Neural crest cell (in vitro differentiated cells): ENCODE measurements at regions not wholly inside any gene's neighbourhood (a gene's known extent, or its start where the extent isn't known, plus 50 kb on each side); places are given as distances from the start of the nearest gene placed in this dataset.
A peak's percentile ranks its signal among the peaks of the same experiment; 100 is the strongest.

ENCODE experiments used
- DNase-seq: peaks from one replicate; pipeline ENCODE4 v3.0.0; 2021; ENCODE audit warnings: low read depth, mixed read lengths, low spot score
- H3K27ac Mint-ChIP-seq: one replicate; pipeline ENCODE4 v1.8.0; 2021; ENCODE audit warnings: mild to moderate bottlenecking, mixed read lengths; ENCODE audit not compliant: unreplicated experiment
- H3K27me3 Mint-ChIP-seq: 2 replicates; pipeline ENCODE4 v1.8.0; 2021; ENCODE audit warnings: low read depth, mild to moderate bottlenecking, mixed read lengths
- H3K36me3 Mint-ChIP-seq: 2 replicates; pipeline ENCODE4 v1.8.0; 2021; ENCODE audit warnings: low read depth, mild to moderate bottlenecking, mixed read lengths
- H3K4me1 Mint-ChIP-seq: 2 replicates; pipeline ENCODE4 v1.8.0; 2021; ENCODE audit warnings: mixed read lengths
- H3K4me3 Mint-ChIP-seq: one replicate; pipeline ENCODE4 v1.8.0; 2021; ENCODE audit warnings: mild to moderate bottlenecking, mixed read lengths
- H3K9me3 Mint-ChIP-seq: 2 replicates; pipeline ENCODE4 v1.8.0; 2021; ENCODE audit warnings: mixed read lengths
- CTCF ChIP-seq: fragments of 200-600 bp; sonication (generic); conservative IDR thresholded peaks from 2 replicates; pipeline ENCODE4 v1.5.0; 2021; ENCODE audit warnings: antibody characterized with exemption, mild to moderate bottlenecking

GRCh38 chr20:20797521-20798310 lies 85.3 kb upstream of the RALGAPA2 start:
- no peak for TF ChIP-seq CTCF
- Mint-ChIP-seq H3K4me1 (peaks cover 34% of the 10 kb centered on the region), H3K27me3 (peaks cover 10% of the 10 kb centered on the region), H3K9me3 (no peaks in the 10 kb centered on the region), H3K27ac (peak overlapping the region; percentile 75), H3K4me3 (peak overlapping the region; percentile 47), H3K36me3 (no peaks in the 10 kb centered on the region)
- no peak for DNase-seq

GRCh38 chr20:20796766-20797440 lies 84.5 kb upstream of the RALGAPA2 start:
- Mint-ChIP-seq H3K27me3 (peaks cover 10% of the 10 kb centered on the region), H3K9me3 (no peaks in the 10 kb centered on the region), H3K36me3 (no peaks in the 10 kb centered on the region), H3K27ac (peak overlapping the region; percentile 75), H3K4me3 (peak overlapping the region; percentile 47), H3K4me1 (peaks cover 34% of the 10 kb centered on the region)
- DNase-seq, result no peak
- TF ChIP-seq CTCF, result no peak

- no peak for TF ChIP-seq CTCF
- Mint-ChIP-seq H3K27me3 (peaks cover 10% of the 10 kb centered on the region), H3K9me3 (no peaks in the 10 kb centered on the region), H3K4me1 (peaks cover 34% of the 10 kb centered on the region), H3K36me3 (no peaks in the 10 kb centered on the region), H3K4me3 (no peak overlapping the region), H3K27ac (no peak overlapping the region)
- DNase-seq, result no peak
These were observed 83.3 kb upstream of the RALGAPA2 start for GRCh38 chr20:20795721-20796120.

GRCh38 chr20:20795119-20795518 lies 82.7 kb upstream of the RALGAPA2 start:
- no peak for TF ChIP-seq CTCF
- no peaks in the 10 kb centered on the region for H3K36me3 Mint-ChIP-seq
- no peak for DNase-seq
- no peak overlapping the region for H3K27ac Mint-ChIP-seq
- H3K4me1 Mint-ChIP-seq, result peaks cover 34% of the 10 kb centered on the region
- H3K27me3 Mint-ChIP-seq, result peaks cover 10% of the 10 kb centered on the region
- H3K4me3 Mint-ChIP-seq, result no peak overlapping the region
- H3K9me3 Mint-ChIP-seq, result no peaks in the 10 kb centered on the region

GRCh38 chr20:20793591-20793990 lies 81.1 kb upstream of the RALGAPA2 start:
- no peak for TF ChIP-seq CTCF
- no peak for DNase-seq
- H3K36me3 Mint-ChIP-seq, result no peaks in the 10 kb centered on the region
- no peak overlapping the region for H3K4me3 Mint-ChIP-seq
- peak overlapping the region; percentile 52 for H3K27ac Mint-ChIP-seq
- H3K27me3 Mint-ChIP-seq, result peaks cover 10% of the 10 kb centered on the region
- peaks cover 34% of the 10 kb centered on the region for H3K4me1 Mint-ChIP-seq
- no peaks in the 10 kb centered on the region for H3K9me3 Mint-ChIP-seq
